WTC11 (cell line): ENCODE measurements at regions not wholly inside any gene's neighbourhood (a gene's known extent, or its start where the extent isn't known, plus 50 kb on each side); places are given as distances from the start of the nearest gene placed in this dataset.

Source experiments
- ATAC-seq: fragments of 200-7000 bp; cut with Tn5 transposase; 2 replicates; pipeline ENCODE4 v1.10.0; 2021; ENCODE audit warnings: mild to moderate bottlenecking, moderate library complexity
- CTCF ChIA-PET: fragments of 300-600 bp; sonication (Branson Sonifier 250); formaldehyde crosslinking; loops from one replicate; lab custom pipeline; 2021; ENCODE audit warnings: antibody characterized with exemption; lab: Charles Lee
- POLR2A ChIA-PET: fragments of 350-600 bp; sonication (Branson Sonifier 250); formaldehyde crosslinking; loops from one replicate; lab custom pipeline; 2021; ENCODE audit warnings: antibody characterized with exemption; lab: Charles Lee
- DNase-seq: peaks from one replicate; pipeline ENCODE4 v3.0.0; 2021; ENCODE audit warnings: low spot score
- H3K27ac Mint-ChIP-seq: 2 replicates; pipeline ENCODE4 v1.8.0; 2021; ENCODE audit warnings: mixed read lengths
- H3K27me3 Mint-ChIP-seq: 2 replicates; pipeline ENCODE4 v1.8.0; 2021; ENCODE audit warnings: low read depth, mild to moderate bottlenecking, moderate library complexity, mixed read lengths
- H3K36me3 Mint-ChIP-seq: 2 replicates; pipeline ENCODE4 v1.8.0; 2021; ENCODE audit warnings: mixed read lengths
- H3K4me1 Mint-ChIP-seq: 2 replicates; pipeline ENCODE4 v1.8.0; 2022; ENCODE audit warnings: mixed read lengths
- H3K4me3 Mint-ChIP-seq: 2 replicates; pipeline ENCODE4 v1.8.0; 2021; ENCODE audit warnings: mild to moderate bottlenecking, moderate library complexity, mixed read lengths
- H3K9me3 Mint-ChIP-seq: 2 replicates; pipeline ENCODE4 v1.8.0; 2021; ENCODE audit warnings: mixed read lengths
- ATF1 ChIP-seq: sonication (generic); formaldehyde crosslinking; IDR thresholded peaks from 2 replicates; pipeline ENCODE4 v1.8.1; 2023; ENCODE audit warnings: mild to moderate bottlenecking, moderate library complexity, missing genetic modification reagents
- FOXJ3 ChIP-seq: sonication (generic); formaldehyde crosslinking; IDR thresholded peaks from 2 replicates; pipeline ENCODE4 v1.9.0; 2021; ENCODE audit warnings: missing genetic modification reagents, mild to moderate bottlenecking, borderline replicate concordance
- FOXP1 ChIP-seq: sonication (generic); formaldehyde crosslinking; IDR thresholded peaks from 2 replicates; pipeline ENCODE4 v1.8.0; 2022; ENCODE audit warnings: missing genetic modification reagents, mild to moderate bottlenecking, moderate library complexity, borderline replicate concordance
- MYBL2 ChIP-seq: sonication (generic); formaldehyde crosslinking; IDR thresholded peaks from 2 replicates; pipeline ENCODE4 v1.8.1; 2023; ENCODE audit warnings: mild to moderate bottlenecking, moderate library complexity, missing genetic modification reagents
- SMAD4 ChIP-seq: sonication (generic); formaldehyde crosslinking; IDR thresholded peaks from 2 replicates; pipeline ENCODE4 v1.8.0; 2022; ENCODE audit warnings: mild to moderate bottlenecking, missing genetic modification reagents
- SOX15 ChIP-seq: fragments of 250-450 bp; sonication (Bioruptor Pico); IDR thresholded peaks from 2 replicates; pipeline ENCODE4 v1.9.0; 2021; ENCODE audit warnings: mild to moderate bottlenecking
- ZNF396 ChIP-seq: fragments of 250-450 bp; sonication (Bioruptor Pico); IDR thresholded peaks from 2 replicates; pipeline ENCODE4 v1.8.0; 2021; ENCODE audit warnings: mild to moderate bottlenecking, moderate library complexity, borderline replicate concordance
- TF ChIP-seq, protein P1 (sequence below): sonication (generic); formaldehyde crosslinking; IDR thresholded peaks from 2 replicates; pipeline ENCODE4 v1.8.1; 2022; ENCODE audit warnings: low read depth, mild to moderate bottlenecking, moderate library complexity, missing genetic modification reagents, borderline replicate concordance
- TF ChIP-seq, protein P2 (sequence below): sonication (generic); formaldehyde crosslinking; IDR thresholded peaks from 2 replicates; pipeline ENCODE4 v1.8.0; 2022; ENCODE audit warnings: mild to moderate bottlenecking, missing genetic modification reagents
- TF ChIP-seq, protein P3 (sequence below): sonication (generic); formaldehyde crosslinking; IDR thresholded peaks from 2 replicates; pipeline ENCODE4 v1.8.1; 2022; ENCODE audit warnings: low read depth, missing genetic modification reagents, borderline replicate concordance
- TF ChIP-seq, protein P4 (sequence below): fragments of 250-450 bp; sonication (Bioruptor Pico); IDR thresholded peaks from 2 replicates; pipeline ENCODE4 v1.9.0; 2021; ENCODE audit warnings: mild to moderate bottlenecking
- TF ChIP-seq, protein P5 (sequence below): fragments of 250-450 bp; sonication (Bioruptor Pico); IDR thresholded peaks from 2 replicates; pipeline ENCODE4 v2.1.2; 2022; ENCODE audit warnings: mild to moderate bottlenecking, moderate library complexity
- TF ChIP-seq, protein P6 (sequence below): fragments of 250-450 bp; sonication (Bioruptor Pico); IDR thresholded peaks from 2 replicates; pipeline ENCODE4 v1.8.0; 2021; ENCODE audit warnings: mild to moderate bottlenecking
- TF ChIP-seq, protein P7 (sequence below): sonication (generic); formaldehyde crosslinking; IDR thresholded peaks from 2 replicates; pipeline ENCODE4 v1.8.0; 2022; ENCODE audit warnings: mild to moderate bottlenecking, missing genetic modification reagents
- TF ChIP-seq, protein P8 (sequence below): sonication (generic); formaldehyde crosslinking; conservative IDR thresholded peaks from 2 replicates; pipeline ENCODE4 v1.8.1; 2022; ENCODE audit warnings: mild to moderate bottlenecking, missing genetic modification reagents

DNA sequence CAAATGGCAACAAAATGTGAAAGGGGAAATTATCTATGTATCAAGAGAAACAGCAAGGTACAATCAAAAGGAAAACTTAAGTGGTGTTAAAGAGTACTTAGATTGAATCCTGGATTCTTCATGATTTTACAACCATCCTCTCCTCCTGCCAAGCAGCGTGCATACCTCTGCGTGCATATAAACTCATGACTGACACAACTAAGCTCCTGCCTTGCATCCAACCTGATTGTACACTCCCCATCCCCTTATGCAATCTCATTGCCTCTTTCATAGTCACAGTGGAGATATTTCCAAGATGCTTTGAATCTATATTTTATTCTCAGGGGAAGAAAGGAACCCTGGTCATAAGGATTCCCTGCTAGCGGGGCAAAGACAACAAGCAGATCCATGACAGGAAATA is 499.9 kb downstream of the KCTD12 start:
- H3K9me3 Mint-ChIP-seq = no peaks in the 10 kb centered on the region
- DNase-seq (no peak), ATAC-seq (no peak)
- no peak overlapping the region for H3K27ac Mint-ChIP-seq
- no peaks in the 10 kb centered on the region for H3K27me3 Mint-ChIP-seq
- H3K4me3 Mint-ChIP-seq = no peak overlapping the region
- peaks cover 17% of the 10 kb centered on the region for H3K4me1 Mint-ChIP-seq
- H3K36me3 Mint-ChIP-seq = no peaks in the 10 kb centered on the region
- ChIA-PET CTCF (no interaction called here), POLR2A (no interaction called here)
- TF ChIP-seq, protein P1, sequence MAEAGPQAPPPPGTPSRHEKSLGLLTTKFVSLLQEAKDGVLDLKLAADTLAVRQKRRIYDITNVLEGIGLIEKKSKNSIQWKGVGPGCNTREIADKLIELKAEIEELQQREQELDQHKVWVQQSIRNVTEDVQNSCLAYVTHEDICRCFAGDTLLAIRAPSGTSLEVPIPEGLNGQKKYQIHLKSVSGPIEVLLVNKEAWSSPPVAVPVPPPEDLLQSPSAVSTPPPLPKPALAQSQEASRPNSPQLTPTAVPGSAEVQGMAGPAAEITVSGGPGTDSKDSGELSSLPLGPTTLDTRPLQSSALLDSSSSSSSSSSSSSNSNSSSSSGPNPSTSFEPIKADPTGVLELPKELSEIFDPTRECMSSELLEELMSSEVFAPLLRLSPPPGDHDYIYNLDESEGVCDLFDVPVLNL (CRISPR knock-in tag) = no peak
- TF ChIP-seq SOX15 (no peak), ATF1 (no peak), MYBL2 (CRISPR knock-in tag) (no peak), SMAD4 (CRISPR knock-in tag) (no peak), ZNF396 (CRISPR knock-in tag) (no peak), FOXJ3 (no peak)
- TF ChIP-seq, protein P2, sequence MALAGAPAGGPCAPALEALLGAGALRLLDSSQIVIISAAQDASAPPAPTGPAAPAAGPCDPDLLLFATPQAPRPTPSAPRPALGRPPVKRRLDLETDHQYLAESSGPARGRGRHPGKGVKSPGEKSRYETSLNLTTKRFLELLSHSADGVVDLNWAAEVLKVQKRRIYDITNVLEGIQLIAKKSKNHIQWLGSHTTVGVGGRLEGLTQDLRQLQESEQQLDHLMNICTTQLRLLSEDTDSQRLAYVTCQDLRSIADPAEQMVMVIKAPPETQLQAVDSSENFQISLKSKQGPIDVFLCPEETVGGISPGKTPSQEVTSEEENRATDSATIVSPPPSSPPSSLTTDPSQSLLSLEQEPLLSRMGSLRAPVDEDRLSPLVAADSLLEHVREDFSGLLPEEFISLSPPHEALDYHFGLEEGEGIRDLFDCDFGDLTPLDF (CRISPR knock-in tag) = no peak
- TF ChIP-seq, protein P3, sequence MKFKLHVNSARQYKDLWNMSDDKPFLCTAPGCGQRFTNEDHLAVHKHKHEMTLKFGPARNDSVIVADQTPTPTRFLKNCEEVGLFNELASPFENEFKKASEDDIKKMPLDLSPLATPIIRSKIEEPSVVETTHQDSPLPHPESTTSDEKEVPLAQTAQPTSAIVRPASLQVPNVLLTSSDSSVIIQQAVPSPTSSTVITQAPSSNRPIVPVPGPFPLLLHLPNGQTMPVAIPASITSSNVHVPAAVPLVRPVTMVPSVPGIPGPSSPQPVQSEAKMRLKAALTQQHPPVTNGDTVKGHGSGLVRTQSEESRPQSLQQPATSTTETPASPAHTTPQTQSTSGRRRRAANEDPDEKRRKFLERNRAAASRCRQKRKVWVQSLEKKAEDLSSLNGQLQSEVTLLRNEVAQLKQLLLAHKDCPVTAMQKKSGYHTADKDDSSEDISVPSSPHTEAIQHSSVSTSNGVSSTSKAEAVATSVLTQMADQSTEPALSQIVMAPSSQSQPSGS (CRISPR knock-in tag) = no peak
- TF ChIP-seq, protein P4, sequence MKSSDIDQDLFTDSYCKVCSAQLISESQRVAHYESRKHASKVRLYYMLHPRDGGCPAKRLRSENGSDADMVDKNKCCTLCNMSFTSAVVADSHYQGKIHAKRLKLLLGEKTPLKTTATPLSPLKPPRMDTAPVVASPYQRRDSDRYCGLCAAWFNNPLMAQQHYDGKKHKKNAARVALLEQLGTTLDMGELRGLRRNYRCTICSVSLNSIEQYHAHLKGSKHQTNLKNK (CRISPR knock-in tag) = no peak
- TF ChIP-seq, protein P5, sequence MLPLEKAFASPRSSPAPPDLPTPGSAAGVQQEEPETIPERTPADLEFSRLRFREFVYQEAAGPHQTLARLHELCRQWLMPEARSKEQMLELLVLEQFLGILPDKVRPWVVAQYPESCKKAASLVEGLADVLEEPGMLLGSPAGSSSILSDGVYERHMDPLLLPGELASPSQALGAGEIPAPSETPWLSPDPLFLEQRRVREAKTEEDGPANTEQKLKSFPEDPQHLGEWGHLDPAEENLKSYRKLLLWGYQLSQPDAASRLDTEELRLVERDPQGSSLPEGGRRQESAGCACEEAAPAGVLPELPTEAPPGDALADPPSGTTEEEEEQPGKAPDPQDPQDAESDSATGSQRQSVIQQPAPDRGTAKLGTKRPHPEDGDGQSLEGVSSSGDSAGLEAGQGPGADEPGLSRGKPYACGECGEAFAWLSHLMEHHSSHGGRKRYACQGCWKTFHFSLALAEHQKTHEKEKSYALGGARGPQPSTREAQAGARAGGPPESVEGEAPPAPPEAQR = no peak
- TF ChIP-seq, protein P6, sequence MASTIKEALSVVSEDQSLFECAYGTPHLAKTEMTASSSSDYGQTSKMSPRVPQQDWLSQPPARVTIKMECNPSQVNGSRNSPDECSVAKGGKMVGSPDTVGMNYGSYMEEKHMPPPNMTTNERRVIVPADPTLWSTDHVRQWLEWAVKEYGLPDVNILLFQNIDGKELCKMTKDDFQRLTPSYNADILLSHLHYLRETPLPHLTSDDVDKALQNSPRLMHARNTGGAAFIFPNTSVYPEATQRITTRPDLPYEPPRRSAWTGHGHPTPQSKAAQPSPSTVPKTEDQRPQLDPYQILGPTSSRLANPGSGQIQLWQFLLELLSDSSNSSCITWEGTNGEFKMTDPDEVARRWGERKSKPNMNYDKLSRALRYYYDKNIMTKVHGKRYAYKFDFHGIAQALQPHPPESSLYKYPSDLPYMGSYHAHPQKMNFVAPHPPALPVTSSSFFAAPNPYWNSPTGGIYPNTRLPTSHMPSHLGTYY = no peak

DNA sequence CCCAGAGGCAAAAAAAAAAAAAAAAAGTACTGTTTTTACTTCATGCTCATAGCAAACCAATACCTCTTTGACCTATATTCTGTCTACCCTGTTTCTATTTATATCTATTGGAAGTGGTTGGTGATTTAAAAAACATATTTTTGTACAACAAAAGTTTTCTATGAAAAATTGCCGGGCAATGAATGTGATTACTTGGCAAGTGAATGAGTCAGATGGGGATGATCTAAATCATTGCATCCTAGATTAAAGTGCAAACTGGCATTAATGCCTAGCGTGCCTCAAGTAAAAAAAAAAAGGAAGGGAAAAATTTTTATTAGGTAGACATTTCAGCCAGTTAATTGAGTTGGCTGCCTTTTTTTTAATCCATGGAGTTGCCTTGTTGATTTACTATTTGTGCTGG is 500.6 kb downstream of the KCTD12 start:
- Mint-ChIP-seq H3K27ac (no peak overlapping the region), H3K4me3 (no peak overlapping the region), H3K9me3 (no peaks in the 10 kb centered on the region), H3K27me3 (no peaks in the 10 kb centered on the region), H3K36me3 (no peaks in the 10 kb centered on the region), H3K4me1 (peaks cover 17% of the 10 kb centered on the region)
- TF ChIP-seq, protein P7, sequence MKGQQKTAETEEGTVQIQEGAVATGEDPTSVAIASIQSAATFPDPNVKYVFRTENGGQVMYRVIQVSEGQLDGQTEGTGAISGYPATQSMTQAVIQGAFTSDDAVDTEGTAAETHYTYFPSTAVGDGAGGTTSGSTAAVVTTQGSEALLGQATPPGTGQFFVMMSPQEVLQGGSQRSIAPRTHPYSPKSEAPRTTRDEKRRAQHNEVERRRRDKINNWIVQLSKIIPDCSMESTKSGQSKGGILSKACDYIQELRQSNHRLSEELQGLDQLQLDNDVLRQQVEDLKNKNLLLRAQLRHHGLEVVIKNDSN (CRISPR knock-in tag) = no peak
- no peak for TF ChIP-seq FOXP1 (CRISPR knock-in tag)
- TF ChIP-seq, protein P8, sequence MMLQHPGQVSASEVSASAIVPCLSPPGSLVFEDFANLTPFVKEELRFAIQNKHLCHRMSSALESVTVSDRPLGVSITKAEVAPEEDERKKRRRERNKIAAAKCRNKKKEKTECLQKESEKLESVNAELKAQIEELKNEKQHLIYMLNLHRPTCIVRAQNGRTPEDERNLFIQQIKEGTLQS (CRISPR knock-in tag) = no peak
- POLR2A ChIA-PET = interaction anchor here (0.6 kb wide), 1 partner anchor 49 kb away, joined by 3 read pairs; no protein-coding TSS in a partner anchor
- CTCF ChIA-PET = no interaction called here
- DNase-seq (no peak), ATAC-seq (no peak)
